GM19468 (cell line): ENCODE measurements at regions not wholly inside any gene's neighbourhood (a gene's known extent, or its start where the extent isn't known, plus 50 kb on each side); places are given as distances from the start of the nearest gene placed in this dataset.

Experiments
- ATAC-seq: cut with Tn5 transposase; IDR thresholded peaks from one replicate; pipeline ENCODE4 v1.9.1; 2021; ENCODE audit warnings: mild to moderate bottlenecking, moderate library complexity, moderate number of reproducible peaks; ENCODE audit not compliant: unreplicated experiment; ENCODE audit errors: extremely low read depth

GRCh38 chr7:54632696-54633095 is 90.5 kb downstream of the VSTM2A start:
- no peak for ATAC-seq

GRCh38 chr7:54629771-54630170 is 87.6 kb downstream of the VSTM2A start:
- no peak for ATAC-seq

- no peak for ATAC-seq
These were observed 80.6 kb downstream of the VSTM2A start for GRCh38 chr7:54622696-54623309.
